Heart left ventricle (tissue), 16 donors: ENCODE measurements at regions not wholly inside any gene's neighbourhood (a gene's known extent, or its start where the extent isn't known, plus 50 kb on each side); places are given as distances from the start of the nearest gene placed in this dataset.
A peak's percentile ranks its signal among the peaks of the same experiment; 100 is the strongest.

Experiments used
- ATAC-seq, 4 donors: fragments of 200-7000 bp; cut with Tn5 transposase; one replicate each; pipeline ENCODE4 v1.9.1; 2020 to 2022; ENCODE audit warnings: moderate library complexity in 4 of 4, mild to moderate bottlenecking in 3 of 4, moderate number of reproducible peaks in 1 of 4
- DNase-seq, 5 donors: peaks; one replicate each; pipeline ENCODE4 v3.0.0-alpha.2; 2020
- H3K27ac ChIP-seq, 12 donors: fragments of 200-600 bp; sonication (generic) in 4 of 12; one replicate each; pipeline versions ENCODE4 v1.5.0 to v1.8.0; 2016 to 2022; ENCODE audit warnings: mild to moderate bottlenecking in 2 of 12
- H3K27me3 ChIP-seq, 9 donors: fragments of 200-600 bp; sonication (generic) in 2 of 9; one replicate each; pipeline versions ENCODE4 v1.5.1 to v1.8.0; 2016 to 2022; ENCODE audit warnings: mild to moderate bottlenecking in 3 of 9
- H3K36me3 ChIP-seq, 9 donors: fragments of 200-600 bp; sonication (generic) in 2 of 9; one replicate each; pipeline versions ENCODE4 v1.5.0 to v1.8.0; 2018 to 2022; ENCODE audit warnings: mild to moderate bottlenecking in 2 of 9
- H3K4me1 ChIP-seq, 12 donors: fragments of 200-600 bp; sonication (generic) in 4 of 12; one replicate each; pipeline versions ENCODE4 v1.5.0 to v1.8.0; 2016 to 2022; ENCODE audit warnings: mild to moderate bottlenecking in 3 of 12
- H3K4me3 ChIP-seq, 12 donors: fragments of 200-600 bp; sonication (generic) in 4 of 12; one replicate each; pipeline versions ENCODE4 v1.5.0 to v1.8.0; 2017 to 2022; ENCODE audit warnings: mild to moderate bottlenecking in 9 of 12, moderate library complexity in 4 of 12
- H3K9me3 ChIP-seq, 12 donors: fragments of 200-600 bp; sonication (generic) in 4 of 12; one replicate each; pipeline versions ENCODE4 v1.5.0 to v1.8.0; 2016 to 2022; ENCODE audit warnings: mild to moderate bottlenecking in 1 of 12
- POLR2A ChIP-seq, 2 donors: fragments of 450-650 bp; IDR thresholded peaks; one replicate each; pipeline ENCODE4 v1.6.1; 2017; ENCODE audit warnings: antibody characterized with exemption in 2 of 2, mild to moderate bottlenecking in 2 of 2, moderate library complexity in 2 of 2
- WGBS, 4 donors: extraction: QIAGEN DNeasy Blood & Tissue Kit in 2 of 4; methylation state at CpG; one replicate each; pipeline versions ENCODE4 v1.1.5 to v1.1.7; 2013 to 2018; 5-methylcytosine and 5-hydroxymethylcytosine counted together
- intact Hi-C, 10 donors: fragments of 100-400 bp; cut with DNase I; formaldehyde crosslinking; loops; one replicate each; pipeline versions ENCODE4 v1.11.1 to v1.14.2; 2022
- TF ChIP-seq, protein P1 (sequence below), 12 donors: fragments of 200-600 bp; sonication (generic) in 4 of 12; IDR thresholded peaks; one replicate each; pipeline versions ENCODE4 v1.5.0 to v1.8.0; 2018 to 2022; ENCODE audit warnings: antibody characterized with exemption in 12 of 12, mild to moderate bottlenecking in 5 of 12
- donor health status: ischemic (EF 13 %, LVEDD 7.1; RV severe dilation, severe dysfunction).
- donor health status: healthy with polysubstance abuse.
- donor health status: DM: no; HTN: yes; CAD: no.
- donor health status: DM: no; HTN: no; CAD: no.
- donor health status: ischemic (EF 25% LVEDD 6.9; RV normal size, moderate dysfunction).
- donor health status: ischemic (EF 25% LVEDD 5.7; RV mildly dilated, moderate dysfunction).
- donor health status: healthy.
- donor health status: DM: yes; HTN: yes; CAD: no.
- donor health status: ischemic (EF 35%, LVEDD 5.7; RV mildly dilated, moderate dysfunction).
- donor health status: nonischemic (EF 11% LVEDD 7.7; RV severe dilation, severe dysfunction).
- donor health status: DM: yes; HTN: yes; CAD: no.
- donor health status: PGD.
- donor health status: ischemic (EF 29% LVEDD 5.4; RV normal size, mild dysfunction).
- donor health status: nonischemic (EF 23%, LVEDD 6.1; RV moderate dilation, normal function).

DNA sequence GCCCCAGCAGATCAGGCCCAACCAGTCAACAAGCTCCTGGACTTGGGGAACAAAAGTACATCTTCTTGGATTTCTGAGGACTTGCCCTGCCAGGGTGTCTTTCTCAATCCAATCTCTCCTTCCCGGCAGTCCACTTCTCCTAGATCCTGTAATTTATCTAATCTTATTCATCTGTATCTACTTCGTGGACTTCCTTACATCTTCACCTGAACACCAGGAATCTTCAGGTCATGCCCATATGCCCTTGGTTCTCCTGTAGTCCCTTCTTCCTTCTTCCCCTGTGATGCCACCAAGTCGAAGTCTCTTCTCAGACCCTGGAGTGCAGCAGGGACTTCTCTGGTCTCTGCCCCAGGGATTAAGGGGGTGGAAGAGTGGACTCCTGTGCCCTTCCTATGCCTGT lies 100.3 kb downstream of the ZNF280B start:
- Histone ChIP-seq H3K36me3 (no peaks in the 10 kb centered on the region), H3K9me3 (peaks cover 0 to 13% (median 0%) of the 10 kb centered on the region in 12 donors), H3K4me3 (no peak overlapping the region), H3K4me1 (peaks cover 0 to 5% (median 0%) of the 10 kb centered on the region in 12 donors), H3K27ac (no peak overlapping the region), H3K27me3 (peaks cover 0 to 32% (median 7%) of the 10 kb centered on the region in 9 donors)
- 56 to 69% (median 60%) methylated on average over 3 of the region's 3 CpGs for WGBS, 4 donors
- no peak for ATAC-seq
- no peak for DNase-seq
- intact Hi-C loops: no loop called here
- no peak for TF ChIP-seq POLR2A (IDR thresholded peaks at IDR 0.05)
- TF ChIP-seq, protein P1, sequence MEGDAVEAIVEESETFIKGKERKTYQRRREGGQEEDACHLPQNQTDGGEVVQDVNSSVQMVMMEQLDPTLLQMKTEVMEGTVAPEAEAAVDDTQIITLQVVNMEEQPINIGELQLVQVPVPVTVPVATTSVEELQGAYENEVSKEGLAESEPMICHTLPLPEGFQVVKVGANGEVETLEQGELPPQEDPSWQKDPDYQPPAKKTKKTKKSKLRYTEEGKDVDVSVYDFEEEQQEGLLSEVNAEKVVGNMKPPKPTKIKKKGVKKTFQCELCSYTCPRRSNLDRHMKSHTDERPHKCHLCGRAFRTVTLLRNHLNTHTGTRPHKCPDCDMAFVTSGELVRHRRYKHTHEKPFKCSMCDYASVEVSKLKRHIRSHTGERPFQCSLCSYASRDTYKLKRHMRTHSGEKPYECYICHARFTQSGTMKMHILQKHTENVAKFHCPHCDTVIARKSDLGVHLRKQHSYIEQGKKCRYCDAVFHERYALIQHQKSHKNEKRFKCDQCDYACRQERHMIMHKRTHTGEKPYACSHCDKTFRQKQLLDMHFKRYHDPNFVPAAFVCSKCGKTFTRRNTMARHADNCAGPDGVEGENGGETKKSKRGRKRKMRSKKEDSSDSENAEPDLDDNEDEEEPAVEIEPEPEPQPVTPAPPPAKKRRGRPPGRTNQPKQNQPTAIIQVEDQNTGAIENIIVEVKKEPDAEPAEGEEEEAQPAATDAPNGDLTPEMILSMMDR (IDR thresholded peaks at IDR 0.05): no peak

DNA sequence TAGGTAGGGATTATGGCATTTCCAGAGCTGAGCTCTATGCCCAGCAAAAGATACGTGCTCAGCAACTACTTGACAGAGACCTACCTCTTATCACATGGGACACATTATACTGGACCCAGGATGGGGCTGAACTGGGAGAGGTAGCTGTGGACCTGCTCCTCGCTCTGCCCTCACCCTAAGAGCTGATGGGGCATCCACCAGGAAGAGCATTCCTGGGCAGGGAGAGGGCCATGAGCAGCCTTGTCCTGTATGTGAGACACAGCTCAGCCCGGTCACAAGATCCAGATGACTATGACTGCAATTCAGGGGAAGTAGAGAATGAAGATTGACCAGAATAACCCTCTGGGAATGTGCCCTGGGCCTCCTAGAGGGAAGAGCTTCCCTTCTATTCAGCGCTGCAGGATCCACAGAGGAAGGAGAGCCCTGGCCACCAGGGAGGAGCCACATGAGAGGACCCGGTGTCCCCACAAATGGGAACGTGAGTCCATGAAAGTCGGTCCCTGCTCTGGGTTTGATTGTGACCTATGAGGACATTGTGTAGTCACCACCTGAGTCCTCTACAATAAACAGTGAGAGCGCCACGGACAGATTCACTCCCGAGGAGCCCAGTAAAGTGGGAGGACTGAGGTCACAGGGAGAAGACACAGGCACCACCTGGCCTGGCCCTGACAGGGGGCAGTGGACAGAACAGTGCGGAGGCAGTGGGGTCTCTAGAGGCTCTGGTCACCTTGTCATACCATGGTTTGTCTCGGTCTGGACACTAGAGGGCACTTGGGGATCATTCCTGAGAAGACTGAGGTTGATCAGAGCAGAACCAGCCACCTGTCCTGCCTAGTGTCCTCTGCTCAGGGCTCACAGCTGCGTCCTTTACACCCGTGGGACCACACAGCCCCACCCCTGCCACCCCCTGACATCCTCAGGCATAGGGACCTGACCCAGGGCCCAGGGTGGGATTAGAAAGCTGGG lies 99.5 kb downstream of the ZNF280B start:
- intact Hi-C loops: no loop called here
- TF ChIP-seq, protein P1 (IDR thresholded peaks at IDR 0.05): peak in 8 of 12 donors; percentile 8 to 49 (median 28)
- no peak for TF ChIP-seq POLR2A (IDR thresholded peaks at IDR 0.05)
- Histone ChIP-seq H3K9me3 (peaks cover 0 to 16% (median 0%) of the 10 kb centered on the region in 12 donors), H3K27ac (no peak overlapping the region), H3K4me1 (peaks cover 0 to 5% (median 0%) of the 10 kb centered on the region in 12 donors), H3K27me3 (peaks cover 0 to 32% (median 7%) of the 10 kb centered on the region in 9 donors), H3K36me3 (no peaks in the 10 kb centered on the region), H3K4me3 (no peak overlapping the region)
- WGBS, 4 donors: 40 to 46% (median 42%) methylated on average over 10 to 14 of the region's 14 CpGs
- peak in 3 of 4 donors; percentile 57 to 72 (median 66) for ATAC-seq
- peak in 1 of 5 donors; percentile 24 for DNase-seq

DNA sequence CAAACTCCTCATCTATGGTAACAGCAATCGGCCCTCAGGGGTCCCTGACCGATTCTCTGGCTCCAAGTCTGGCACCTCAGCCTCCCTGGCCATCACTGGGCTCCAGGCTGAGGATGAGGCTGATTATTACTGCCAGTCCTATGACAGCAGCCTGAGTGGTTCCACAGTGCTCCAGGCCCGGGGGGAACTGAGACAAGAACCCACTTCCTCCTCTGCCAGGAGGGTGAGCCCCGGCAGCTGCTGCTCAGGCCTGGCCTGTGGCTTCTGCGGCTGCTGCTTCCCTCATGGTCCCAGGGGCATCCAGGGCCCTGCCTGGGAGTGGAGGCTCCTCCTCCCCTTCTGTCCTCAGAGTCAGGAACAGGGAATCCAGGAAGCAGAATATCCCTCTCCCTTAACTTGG lies 98.4 kb downstream of the ZNF280B start:
- Histone ChIP-seq H3K27me3 (peaks cover 0 to 31% (median 9%) of the 10 kb centered on the region in 9 donors), H3K9me3 (peaks cover 0 to 16% (median 0%) of the 10 kb centered on the region in 12 donors), H3K4me1 (peaks cover 0 to 5% (median 0%) of the 10 kb centered on the region in 12 donors), H3K27ac (no peak overlapping the region), H3K4me3 (no peak overlapping the region), H3K36me3 (no peaks in the 10 kb centered on the region)
- TF ChIP-seq POLR2A (IDR thresholded peaks at IDR 0.05): no peak
- TF ChIP-seq, protein P1 (IDR thresholded peaks at IDR 0.05): no peak
- intact Hi-C loops: no loop called here
- DNase-seq (peak; percentile 47 to 88 (median 75)), ATAC-seq (peak in 3 of 4 donors; percentile 74 to 90 (median 89))
- 20 to 47% (median 29%) methylated on average over 4 to 5 of the region's 5 CpGs for WGBS, 4 donors

DNA sequence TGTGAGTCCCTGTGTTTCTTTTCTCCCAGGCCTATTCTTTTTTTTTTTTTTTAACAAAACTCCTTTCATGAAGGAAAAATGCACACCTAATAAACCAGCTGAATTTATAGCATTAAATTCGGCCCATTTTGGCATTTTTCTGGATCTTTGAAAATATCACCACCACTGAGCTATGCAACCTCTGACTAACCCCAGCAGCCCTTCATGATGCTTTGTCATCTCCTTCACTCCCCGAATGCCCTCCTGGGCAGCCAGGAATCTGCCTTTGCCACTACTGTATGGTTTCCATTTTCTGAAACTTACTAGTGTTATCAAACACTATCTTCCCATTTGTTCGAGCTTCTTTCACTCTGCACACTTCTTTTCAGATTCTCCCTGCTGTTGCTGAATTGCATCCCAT lies 97.9 kb downstream of the ZNF280B start:
- no peak overlapping the region for H3K27ac ChIP-seq
- H3K36me3 ChIP-seq: no peaks in the 10 kb centered on the region
- DNase-seq (no peak), ATAC-seq (no peak)
- intact Hi-C loops: no loop called here
- H3K4me3 ChIP-seq: no peak overlapping the region
- H3K27me3 ChIP-seq: peaks cover 0 to 31% (median 9%) of the 10 kb centered on the region in 9 donors
- peaks cover 0 to 5% (median 0%) of the 10 kb centered on the region in 12 donors for H3K4me1 ChIP-seq
- WGBS, 4 donors: 59 to 62% (median 59%) methylated on average over 3 of the region's 3 CpGs
- H3K9me3 ChIP-seq: peaks cover 0 to 16% (median 0%) of the 10 kb centered on the region in 12 donors
- no peak for TF ChIP-seq POLR2A (IDR thresholded peaks at IDR 0.05)
- TF ChIP-seq, protein P1 (IDR thresholded peaks at IDR 0.05): no peak
